HS-27A (cell line): ENCODE measurements at regions not wholly inside any gene's neighbourhood (a gene's known extent, or its start where the extent isn't known, plus 50 kb on each side); places are given as distances from the start of the nearest gene placed in this dataset.

ENCODE experiments used
- DNase-seq: peaks from one replicate; pipeline ENCODE4 v3.0.0-alpha.2; 2012; ENCODE audit warnings: low read depth, missing footprints

GRCh38 chr15:91473894-91474545, 374.0 kb downstream of the SV2B start:
- DNase-seq = no peak

- no peak for DNase-seq
Observed at GRCh38 chr15:91476861-91477260, 376.6 kb upstream of the SLCO3A1 start.

- no peak for DNase-seq
Observed at GRCh38 chr15:91478717-91479191, 374.8 kb upstream of the SLCO3A1 start.

GRCh38 chr15:91480426-91480825, 373.1 kb upstream of the SLCO3A1 start:
- no peak for DNase-seq

DNA sequence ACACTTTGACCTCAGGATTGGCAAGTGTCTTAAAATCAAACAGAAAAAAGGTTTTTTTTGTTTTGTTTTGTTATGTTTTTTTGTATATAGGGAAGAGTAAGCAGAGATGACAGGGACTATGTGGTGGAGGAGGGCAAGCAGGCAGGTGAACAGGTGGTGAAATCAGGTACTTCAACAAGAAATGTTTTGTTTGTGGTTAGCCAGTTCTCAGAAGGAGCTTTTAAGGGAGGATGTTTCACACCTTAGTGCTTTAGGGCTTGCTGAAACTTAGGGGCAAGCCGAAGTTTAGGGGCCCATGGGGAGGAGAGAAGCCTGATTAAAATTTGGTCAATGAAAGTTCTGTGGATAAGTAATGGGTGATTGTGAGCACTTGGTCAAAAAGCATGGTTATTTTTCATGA, 370.7 kb upstream of the SLCO3A1 start:
- no peak for DNase-seq

DNA sequence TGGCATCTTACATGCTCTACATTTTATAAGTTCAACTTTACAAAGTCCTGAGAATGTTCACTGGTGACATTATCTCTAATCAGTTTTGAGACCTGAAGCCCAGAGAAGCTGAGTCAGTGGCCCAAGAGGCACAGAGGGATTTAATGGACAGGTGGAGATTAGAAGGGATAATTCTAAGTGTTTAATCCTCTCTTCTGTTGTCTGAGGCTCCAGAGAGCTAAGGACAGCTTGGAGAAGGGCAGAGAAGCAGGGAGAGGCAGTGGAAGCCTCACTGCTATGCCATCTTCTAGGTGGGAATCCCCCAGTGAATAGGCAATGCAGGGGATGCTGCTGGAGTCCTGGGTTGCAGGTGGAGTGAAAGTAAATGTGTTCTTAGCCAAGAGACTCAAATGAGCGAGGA, 369.4 kb upstream of the SLCO3A1 start:
- no peak for DNase-seq

DNA sequence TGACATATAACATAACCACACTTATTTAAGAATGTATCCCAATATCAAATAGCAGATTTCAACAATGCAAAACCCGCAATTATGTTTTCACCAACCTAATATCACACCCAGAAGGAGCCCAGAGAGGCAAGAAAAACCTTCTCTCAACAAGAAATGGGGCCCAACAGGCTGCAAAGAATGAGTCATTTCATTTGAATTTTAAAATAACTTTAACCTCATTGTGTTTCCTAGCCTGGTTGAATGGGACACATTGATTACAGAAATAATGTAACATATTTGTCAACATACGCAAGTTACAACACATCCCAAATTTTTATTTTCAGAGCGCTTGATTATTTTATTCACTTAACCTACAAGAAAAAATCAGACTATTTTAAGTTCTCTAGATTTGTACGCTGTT, 365.1 kb upstream of the SLCO3A1 start:
- DNase-seq = no peak

DNA sequence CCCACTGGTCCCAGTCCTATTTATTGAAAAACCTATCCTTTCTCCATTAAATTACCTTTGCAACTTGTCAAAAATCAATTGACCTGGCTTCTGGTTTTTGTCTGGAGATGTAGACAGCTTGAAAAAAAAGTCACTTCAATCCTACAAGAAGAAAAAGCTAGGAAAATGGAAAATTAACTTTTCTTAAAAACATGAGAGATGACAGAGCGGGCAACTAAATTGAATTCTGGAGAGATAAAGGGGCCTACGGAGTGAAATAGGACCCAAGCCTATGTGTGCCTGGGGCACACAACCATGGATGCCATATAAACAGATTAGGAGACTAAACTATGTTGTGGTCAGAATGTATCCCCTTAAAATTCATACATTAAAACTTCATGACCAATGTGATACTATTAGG, 363.3 kb upstream of the SLCO3A1 start:
- no peak for DNase-seq

- no peak for DNase-seq
Observed at GRCh38 chr15:91491101-91491950, 362.2 kb upstream of the SLCO3A1 start.

DNA sequence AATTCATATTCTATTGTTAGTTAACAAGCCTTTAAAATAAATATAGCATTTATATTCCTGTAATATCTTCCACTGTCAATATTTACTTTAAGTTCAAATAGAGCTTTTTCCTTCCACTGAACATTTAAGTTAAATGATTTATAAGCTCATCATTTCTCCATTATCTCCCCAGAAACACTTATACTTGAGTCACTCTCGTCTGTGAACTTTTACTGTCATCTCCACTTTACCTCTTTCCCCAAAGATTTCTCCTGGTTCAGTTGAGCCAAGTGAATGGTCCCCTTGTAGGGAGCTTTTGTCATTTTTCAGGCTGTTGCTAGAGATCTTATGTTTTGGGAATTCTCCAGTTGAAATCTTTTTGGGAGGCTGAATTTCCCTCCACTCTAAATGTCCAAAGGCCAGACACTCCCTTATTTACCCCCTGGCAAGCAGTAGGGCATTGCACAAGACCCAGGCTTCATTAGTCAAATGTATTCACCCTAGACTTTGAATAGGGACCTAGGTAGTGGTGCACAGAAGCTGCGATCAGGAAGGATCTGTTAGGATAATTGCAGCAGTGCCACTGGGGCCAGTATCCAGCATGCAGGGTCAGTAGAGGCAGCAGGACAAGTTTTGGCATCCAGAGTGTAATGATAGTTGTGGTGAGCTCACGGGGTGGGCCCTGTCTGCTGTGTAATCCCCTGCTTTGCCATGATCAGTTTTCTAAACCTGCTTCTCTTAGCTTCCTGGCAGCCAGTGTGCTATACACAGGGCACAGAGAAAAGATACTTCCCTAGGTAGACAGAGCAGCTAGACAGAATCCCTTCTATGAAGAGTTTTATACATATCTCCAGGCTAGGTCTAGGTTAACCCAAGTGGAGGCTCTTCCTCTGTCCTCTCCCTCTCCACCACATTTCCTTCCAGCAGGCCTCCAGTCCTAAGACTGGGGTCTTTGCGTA, 356.5 kb upstream of the SLCO3A1 start:
- DNase-seq = no peak

- no peak for DNase-seq
Observed at GRCh38 chr15:91498046-91498748, 355.3 kb upstream of the SLCO3A1 start.

- no peak for DNase-seq
Observed at GRCh38 chr15:91498749-91499062, 354.8 kb upstream of the SLCO3A1 start.

DNA sequence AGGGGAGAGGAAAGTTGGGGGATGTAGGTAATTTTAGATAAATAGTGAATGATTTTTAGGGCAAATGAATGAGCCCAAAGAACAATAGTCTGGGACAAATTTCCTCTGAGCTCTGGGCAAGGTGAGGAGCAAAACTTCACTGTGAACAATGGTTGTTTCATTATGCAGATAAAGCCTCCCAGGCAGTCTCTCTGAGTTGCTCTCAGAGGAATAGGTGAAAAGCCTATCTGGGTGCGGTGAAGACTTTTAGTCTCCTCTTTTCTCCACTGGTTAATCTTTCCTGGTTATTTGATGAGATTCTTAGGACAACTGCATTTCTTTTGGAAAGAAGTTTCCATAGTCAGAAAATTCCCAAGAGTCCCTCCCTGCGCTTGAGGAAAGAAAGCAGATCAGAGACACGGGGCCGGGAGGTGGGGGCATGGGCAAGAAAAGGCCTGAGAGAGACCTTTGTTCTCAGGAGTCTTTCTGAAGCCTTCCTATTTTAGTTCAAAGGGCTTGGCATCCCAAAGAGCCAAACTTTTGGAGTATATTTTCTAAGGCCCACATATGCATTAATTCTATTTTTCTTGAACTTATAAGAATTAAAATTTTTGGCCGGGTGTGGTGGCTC, 353.6 kb upstream of the SLCO3A1 start:
- no peak for DNase-seq

DNA sequence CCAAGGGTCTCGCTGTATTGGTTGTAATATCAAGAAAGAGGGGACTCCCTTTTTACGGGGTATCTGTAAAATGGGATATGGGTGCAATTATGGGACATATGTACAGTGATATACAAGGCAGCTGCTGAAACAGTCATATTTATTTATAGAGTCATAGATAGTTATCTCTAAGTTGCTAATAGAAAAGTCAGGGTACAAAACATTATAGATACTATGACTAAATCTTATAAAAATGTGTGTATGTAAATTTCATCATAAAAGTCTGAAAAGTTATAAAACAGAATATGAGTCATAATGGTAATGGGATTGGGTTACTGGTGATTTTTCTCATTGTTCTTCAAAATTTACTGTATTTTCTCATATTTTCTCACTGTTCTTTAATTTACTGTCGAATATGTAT, 344.9 kb upstream of the SLCO3A1 start:
- no peak for DNase-seq

GRCh38 chr15:91514147-91514546, 339.4 kb upstream of the SLCO3A1 start:
- DNase-seq = no peak

- DNase-seq = no peak
Observed at GRCh38 chr15:91515188-91515754, 338.2 kb upstream of the SLCO3A1 start.

GRCh38 chr15:91516866-91517265, 336.6 kb upstream of the SLCO3A1 start:
- no peak for DNase-seq

DNA sequence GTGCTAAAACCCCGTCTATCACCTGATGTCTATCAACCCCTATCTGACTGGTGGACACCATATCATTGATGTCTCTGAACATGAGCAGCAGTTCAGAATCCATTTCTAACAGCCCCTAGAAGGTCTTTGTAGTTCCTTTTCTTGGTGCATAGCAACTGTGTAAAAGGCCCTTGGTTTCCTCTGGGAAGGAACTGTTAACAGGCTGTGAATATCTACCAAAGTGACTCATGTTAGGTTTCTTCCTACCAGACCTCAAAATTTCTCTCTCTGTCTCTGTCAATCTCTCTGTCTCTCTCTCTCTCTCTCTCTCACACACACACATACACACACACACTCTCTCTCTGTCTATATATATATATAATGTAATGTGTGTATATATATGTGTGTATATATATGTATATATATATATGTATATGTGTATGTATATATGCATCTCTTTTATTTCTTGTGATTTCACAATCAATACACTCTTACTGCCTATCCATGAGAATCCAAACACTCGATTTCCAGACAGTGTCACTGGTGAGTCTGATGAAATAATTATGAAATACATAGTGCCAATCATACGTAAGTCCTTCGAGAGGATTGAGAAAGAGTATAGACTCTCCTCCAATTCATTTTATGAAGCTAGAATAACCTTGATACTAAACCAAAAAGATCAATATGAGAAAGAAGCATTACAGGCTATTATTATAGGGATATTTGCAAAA, 335.9 kb upstream of the SLCO3A1 start:
- DNase-seq = no peak

GRCh38 chr15:91520850-91521249, 332.7 kb upstream of the SLCO3A1 start:
- no peak for DNase-seq

DNA sequence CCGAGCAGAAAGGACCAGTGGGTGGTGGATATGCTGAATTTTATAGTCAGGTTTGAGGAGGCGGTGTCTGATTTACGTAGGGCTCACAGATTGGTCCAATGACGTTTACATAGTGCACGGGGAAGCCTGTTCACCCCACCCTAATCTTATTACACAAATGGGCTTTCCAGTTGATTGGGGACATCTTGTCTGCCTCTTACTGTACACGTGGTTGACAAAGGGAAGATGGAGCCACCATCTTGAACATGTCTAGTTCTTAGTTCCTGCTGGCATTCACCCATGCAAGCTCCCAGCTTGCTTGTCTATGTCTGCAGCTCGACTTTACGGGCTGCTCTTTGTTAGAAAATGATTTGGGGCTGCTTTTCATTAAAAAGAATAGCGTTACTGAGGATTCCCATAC, 332.0 kb upstream of the SLCO3A1 start:
- no peak for DNase-seq

GRCh38 chr15:91521996-91522395, 331.5 kb upstream of the SLCO3A1 start:
- no peak for DNase-seq
